GM12874 (cell line): ENCODE measurements at regions not wholly inside any gene's neighbourhood (a gene's known extent, or its start where the extent isn't known, plus 50 kb on each side); places are given as distances from the start of the nearest gene placed in this dataset.

Source experiments
- CTCF ChIP-seq: IDR thresholded peaks from 2 replicates; pipeline ENCODE4 v1.5.1; 2011; ENCODE audit warnings: low read depth, mild to moderate bottlenecking, control low read depth, low read length, moderate library complexity; ENCODE audit not compliant: insufficient read depth

GRCh38 chr2:226619707-226620106 lies 179.9 kb downstream of the IRS1 start:
- TF ChIP-seq CTCF: no peak

- no peak for TF ChIP-seq CTCF
Measured at GRCh38 chr2:226618875-226619605, 180.6 kb downstream of the IRS1 start.

- no peak for TF ChIP-seq CTCF
Measured at GRCh38 chr2:226618544-226618874, 181.1 kb downstream of the IRS1 start.

GRCh38 chr2:226615891-226616290 lies 183.7 kb downstream of the IRS1 start:
- no peak for TF ChIP-seq CTCF

- TF ChIP-seq CTCF: no peak
Measured at GRCh38 chr2:226611944-226612318, 187.7 kb downstream of the IRS1 start.

- TF ChIP-seq CTCF: no peak
Measured at GRCh38 chr2:226611196-226611943, 188.2 kb downstream of the IRS1 start.

- TF ChIP-seq CTCF: no peak
Measured at GRCh38 chr2:226609366-226609765, 190.3 kb downstream of the IRS1 start.
